ENCODE measurements at regions not wholly inside any gene's neighbourhood (a gene's known extent, or its start where the extent isn't known, plus 50 kb on each side); places are given as distances from the start of the nearest gene placed in this dataset.

- Histone ChIP-seq H3K4me1 (no peaks in the 10 kb centered on the region), H3K4me3 (replicated peaks in 1 of 3) (no peak overlapping the region), H3K9me3 (no peaks in the 10 kb centered on the region), H3K27me3 (no peaks in the 10 kb centered on the region), H3K36me3 (no peaks in the 10 kb centered on the region), H3K27ac (no peak overlapping the region)
- intact Hi-C loops (cut with DNase I): no loop called here
- WGBS, 2 donors: 63 to 71% methylated on average over 5 of the region's 5 CpGs
- TF ChIP-seq CTCF (IDR thresholded peaks at IDR 0.05) (no peak), POLR2A (IDR thresholded peaks at IDR 0.05) (no peak)
- DNase-seq: no peak
These were observed 93.2 kb upstream of the SIAH1 start for GRCh38 chr16:48478393-48478792.

GRCh38 chr16:48471435-48471834, 86.2 kb upstream of the SIAH1 start:
- H3K27me3 ChIP-seq: no peaks in the 10 kb centered on the region
- TF ChIP-seq POLR2A (IDR thresholded peaks at IDR 0.05): no peak
- no peak for TF ChIP-seq CTCF (IDR thresholded peaks at IDR 0.05)
- H3K36me3 ChIP-seq: no peaks in the 10 kb centered on the region
- WGBS, 2 donors: 75 to 79% methylated on average over 5 of the region's 5 CpGs
- no peaks in the 10 kb centered on the region for H3K4me1 ChIP-seq
- intact Hi-C loops (cut with DNase I): no loop called here
- no peak for DNase-seq
- no peak overlapping the region for H3K27ac ChIP-seq
- no peaks in the 10 kb centered on the region for H3K9me3 ChIP-seq
- H3K4me3 ChIP-seq (replicated peaks in 1 of 3): no peak overlapping the region

DNA sequence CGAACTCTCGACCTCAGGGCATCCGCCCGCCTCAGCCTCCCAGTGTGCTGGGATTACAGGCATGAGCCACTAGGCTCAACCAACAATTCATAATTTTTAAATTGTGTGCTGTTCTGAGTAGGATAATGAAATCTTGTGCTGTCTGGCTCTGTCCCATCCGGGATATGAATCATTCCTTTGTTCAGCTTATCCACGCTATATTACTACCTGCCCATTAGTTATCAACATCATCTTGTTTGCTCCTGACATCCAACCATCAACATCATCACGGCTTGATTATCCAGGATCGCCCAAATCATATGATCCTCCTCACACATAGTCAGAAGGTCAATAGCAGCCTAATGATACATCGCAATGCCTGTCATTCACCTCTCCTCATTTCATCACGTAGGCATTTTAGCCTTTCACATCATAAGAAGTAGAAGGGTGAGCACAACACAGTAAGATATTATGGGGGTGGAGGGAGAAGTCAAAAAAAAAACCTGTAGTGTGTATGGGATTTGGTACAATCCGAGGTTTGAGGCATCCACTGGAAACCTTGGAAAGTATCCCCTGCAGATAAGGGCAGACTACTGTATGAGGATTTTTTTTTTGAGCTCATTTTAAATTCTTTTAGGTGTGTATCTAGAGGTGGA, 77.0 kb upstream of the SIAH1 start:
- intact Hi-C loops (cut with DNase I): no loop called here
- TF ChIP-seq CTCF (IDR thresholded peaks at IDR 0.05) (no peak), POLR2A (IDR thresholded peaks at IDR 0.05) (no peak)
- Histone ChIP-seq H3K27me3 (no peaks in the 10 kb centered on the region), H3K9me3 (no peaks in the 10 kb centered on the region), H3K27ac (no peak overlapping the region), H3K36me3 (no peaks in the 10 kb centered on the region), H3K4me3 (replicated peaks in 1 of 3) (no peak overlapping the region), H3K4me1 (no peaks in the 10 kb centered on the region)
- no peak for DNase-seq
- WGBS, 2 donors: 93% methylated on average over 11 of the region's 11 CpGs

DNA sequence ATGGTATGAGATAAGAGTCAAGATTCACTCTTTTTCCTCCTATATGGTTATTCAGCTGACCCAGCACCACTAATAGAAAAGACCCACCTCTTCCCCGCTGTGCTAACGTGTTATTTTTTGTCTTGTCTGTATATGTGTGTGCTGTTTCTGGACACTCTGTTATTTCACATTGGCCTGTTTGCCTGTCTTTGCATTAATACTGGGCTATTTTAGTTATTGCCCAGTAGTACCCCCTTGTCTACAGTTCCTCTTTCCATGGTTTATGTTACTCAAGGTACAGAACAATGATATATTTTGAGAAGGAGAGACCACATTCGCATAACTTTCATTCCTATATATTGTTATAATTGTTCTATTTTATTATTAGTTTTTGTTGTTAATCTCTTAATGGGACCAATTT, 74.0 kb upstream of the SIAH1 start:
- 91 to 93% methylated on average over 3 of the region's 3 CpGs for WGBS, 2 donors
- Histone ChIP-seq H3K4me1 (no peaks in the 10 kb centered on the region), H3K4me3 (replicated peaks in 1 of 3) (no peak overlapping the region), H3K27me3 (no peaks in the 10 kb centered on the region), H3K36me3 (no peaks in the 10 kb centered on the region), H3K27ac (no peak overlapping the region), H3K9me3 (no peaks in the 10 kb centered on the region)
- no peak for DNase-seq
- TF ChIP-seq POLR2A (IDR thresholded peaks at IDR 0.05) (no peak), CTCF (IDR thresholded peaks at IDR 0.05) (no peak)
- intact Hi-C loops (cut with DNase I): no loop called here

GRCh38 chr16:48454051-48454450, 68.8 kb upstream of the SIAH1 start:
- WGBS, 2 donors: 95 to 97% methylated on average over 7 of the region's 7 CpGs
- DNase-seq: no peak

More at GRCh38 chr16:48454051-48454450, 68.8 kb upstream of the SIAH1 start:
- H3K27me3 ChIP-seq: no peaks in the 10 kb centered on the region
- H3K9me3 ChIP-seq: no peaks in the 10 kb centered on the region
- no peak overlapping the region for H3K27ac ChIP-seq
- no peaks in the 10 kb centered on the region for H3K4me1 ChIP-seq
- intact Hi-C loops (cut with DNase I): no loop called here
- no peak overlapping the region for H3K4me3 ChIP-seq (replicated peaks in 1 of 3)
- no peaks in the 10 kb centered on the region for H3K36me3 ChIP-seq
- TF ChIP-seq CTCF (IDR thresholded peaks at IDR 0.05): no peak
- TF ChIP-seq POLR2A (IDR thresholded peaks at IDR 0.05): no peak
